GM18907 (cell line): ENCODE measurements at regions not wholly inside any gene's neighbourhood (a gene's known extent, or its start where the extent isn't known, plus 50 kb on each side); places are given as distances from the start of the nearest gene placed in this dataset.
"Not testable (repeated sequence)": the region's sequence is repeated elsewhere in the genome, so short reads cannot be mapped to it uniquely, and the experiment has no call there.

ENCODE experiments used
- ATAC-seq: cut with Tn5 transposase; IDR thresholded peaks from one replicate; pipeline ENCODE4 v1.9.1; 2021; ENCODE audit warnings: mild to moderate bottlenecking, moderate library complexity; ENCODE audit not compliant: unreplicated experiment

- no peak for ATAC-seq
Observed at GRCh38 chr2:117179405-117179804, 635.1 kb upstream of the DDX18 start.

DNA sequence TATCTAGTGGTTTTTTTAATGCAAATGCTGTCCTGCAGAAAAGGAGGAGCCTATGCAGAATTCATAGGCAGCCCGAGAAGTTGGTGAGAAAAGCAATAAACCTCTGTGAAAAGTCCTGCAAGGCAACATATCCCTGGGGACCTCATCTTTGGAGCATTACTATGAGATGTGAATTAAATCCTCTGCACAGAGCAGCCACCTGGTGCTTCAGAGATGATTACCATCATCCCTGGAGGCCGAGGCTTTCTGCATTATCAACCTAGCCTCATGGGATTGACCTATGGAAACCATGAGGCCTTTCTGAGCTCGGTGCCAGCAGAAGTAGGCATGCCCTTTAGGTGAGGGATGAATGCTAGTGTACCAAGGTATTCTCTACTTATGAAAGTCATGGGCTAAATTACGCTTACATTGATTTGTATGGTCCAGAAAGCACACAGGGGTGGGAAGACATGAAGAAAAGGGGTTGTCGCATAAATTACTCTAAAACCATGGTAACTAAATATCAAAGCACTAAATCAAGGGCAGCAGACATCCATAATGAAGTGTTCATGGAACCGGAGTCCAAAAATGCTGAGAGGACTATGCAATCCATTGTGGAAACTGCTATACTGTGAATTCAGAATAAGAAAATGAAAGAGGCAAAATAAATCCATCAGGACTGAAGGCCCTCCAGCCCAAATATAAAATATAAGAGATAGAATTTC is 623.5 kb upstream of the DDX18 start:
- ATAC-seq = no peak

GRCh38 chr2:117195381-117195780 is 619.1 kb upstream of the DDX18 start:
- ATAC-seq = no peak

DNA sequence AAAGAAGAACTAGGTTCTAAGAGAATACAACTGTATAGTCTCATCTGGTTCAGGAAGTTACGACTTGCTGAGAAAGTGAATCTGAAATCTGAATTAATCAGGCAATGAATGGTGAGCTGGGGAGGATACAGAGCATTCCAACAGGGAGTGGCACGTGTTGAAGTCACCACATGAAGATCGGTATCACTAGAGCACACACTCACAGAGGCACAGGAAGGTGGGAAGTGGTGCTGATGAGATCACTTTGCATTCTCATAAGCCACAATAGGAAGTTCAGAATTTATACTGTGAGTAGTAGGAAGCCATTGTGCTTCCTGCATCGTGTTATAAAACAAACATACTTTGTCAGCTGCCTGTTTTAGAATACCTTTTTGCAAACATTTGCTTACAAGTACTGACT is 615.0 kb upstream of the DDX18 start:
- ATAC-seq = no peak

- ATAC-seq = no peak
Observed at GRCh38 chr2:117212562-117212961, 601.9 kb upstream of the DDX18 start.

DNA sequence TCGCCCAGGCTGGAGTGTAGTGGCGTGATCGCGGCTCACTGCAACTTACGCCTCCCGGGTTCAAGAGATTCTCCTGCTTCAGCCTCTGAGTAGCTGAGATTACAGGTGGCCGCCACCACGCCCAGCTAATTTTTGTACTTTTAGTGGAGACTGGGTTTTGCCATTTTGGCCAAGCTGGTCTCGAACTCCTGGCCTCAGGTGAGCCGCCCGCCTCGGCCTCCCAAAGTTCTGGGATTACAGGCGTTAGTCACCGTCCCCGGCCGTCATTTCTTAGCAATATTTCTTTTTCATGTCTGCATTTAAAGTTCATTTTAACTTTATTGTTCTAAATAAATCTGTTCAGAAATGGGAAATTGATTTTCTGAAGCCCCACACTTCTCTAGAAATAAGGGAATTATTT is 597.3 kb upstream of the DDX18 start:
- no peak for ATAC-seq

- no peak for ATAC-seq
Observed at GRCh38 chr2:117222809-117223208, 591.7 kb upstream of the DDX18 start.

DNA sequence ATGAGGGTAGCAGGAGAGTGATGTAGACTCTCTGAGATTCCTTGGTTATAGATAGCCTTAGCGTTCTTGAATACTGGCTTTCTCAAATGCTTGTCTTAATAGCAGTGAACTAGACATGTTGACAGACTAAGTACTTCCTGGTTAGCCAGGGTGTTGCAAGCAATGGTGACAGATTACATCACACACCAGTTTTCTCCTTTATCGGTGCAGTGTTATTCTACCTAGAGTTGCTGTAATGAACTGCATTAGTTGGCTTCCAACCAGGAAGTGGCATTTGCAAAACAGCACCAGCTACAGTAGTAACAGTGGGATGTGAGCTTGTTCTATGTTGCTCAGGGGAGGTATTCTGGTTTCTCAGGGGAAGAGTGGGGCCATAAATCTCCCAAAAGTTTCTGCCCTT is 582.2 kb upstream of the DDX18 start:
- ATAC-seq = no peak

DNA sequence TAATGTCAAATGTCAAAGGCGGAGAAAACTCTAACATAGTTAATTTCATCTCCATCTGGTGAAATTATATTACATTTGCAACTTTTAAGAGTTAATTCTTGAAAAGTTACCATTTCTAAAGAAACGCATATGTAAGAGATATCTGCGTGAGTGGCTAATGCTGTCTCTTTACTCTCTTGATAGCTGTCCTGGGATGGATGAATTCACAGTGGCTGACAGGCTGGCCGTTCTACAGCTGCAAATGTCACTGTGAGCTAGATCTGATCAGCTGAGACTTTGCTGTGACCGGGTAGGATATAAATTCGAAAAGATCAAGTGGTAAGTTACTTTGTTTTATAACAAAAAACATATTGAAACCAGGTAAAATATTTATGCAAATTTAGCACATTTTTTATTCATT is 557.1 kb upstream of the DDX18 start:
- ATAC-seq = no peak

DNA sequence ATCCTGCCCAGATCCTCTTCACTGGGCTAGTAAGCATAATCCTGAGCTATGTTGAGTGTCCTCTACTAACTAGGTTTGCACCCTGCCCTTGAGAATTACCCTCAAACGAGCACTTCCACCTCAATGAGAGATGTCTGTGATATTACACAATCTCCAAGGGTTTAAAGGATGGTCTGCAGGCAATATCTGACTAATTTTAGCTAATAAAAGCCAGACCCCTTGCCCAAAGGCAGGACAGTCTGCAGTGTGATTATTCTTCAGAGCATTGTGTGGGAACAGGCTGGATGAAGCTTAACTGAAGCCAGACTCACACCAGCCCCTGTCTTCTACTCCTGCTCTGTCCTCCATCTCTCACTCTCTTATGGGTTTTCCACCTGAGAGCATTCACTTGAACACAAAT is 544.9 kb upstream of the DDX18 start:
- no peak for ATAC-seq

- ATAC-seq = no peak
Observed at GRCh38 chr2:117271631-117272030, 542.9 kb upstream of the DDX18 start.

GRCh38 chr2:117273009-117273671 is 541.4 kb upstream of the DDX18 start:
- ATAC-seq = no peak

GRCh38 chr2:117293012-117293411 is 521.5 kb upstream of the DDX18 start:
- no peak for ATAC-seq

DNA sequence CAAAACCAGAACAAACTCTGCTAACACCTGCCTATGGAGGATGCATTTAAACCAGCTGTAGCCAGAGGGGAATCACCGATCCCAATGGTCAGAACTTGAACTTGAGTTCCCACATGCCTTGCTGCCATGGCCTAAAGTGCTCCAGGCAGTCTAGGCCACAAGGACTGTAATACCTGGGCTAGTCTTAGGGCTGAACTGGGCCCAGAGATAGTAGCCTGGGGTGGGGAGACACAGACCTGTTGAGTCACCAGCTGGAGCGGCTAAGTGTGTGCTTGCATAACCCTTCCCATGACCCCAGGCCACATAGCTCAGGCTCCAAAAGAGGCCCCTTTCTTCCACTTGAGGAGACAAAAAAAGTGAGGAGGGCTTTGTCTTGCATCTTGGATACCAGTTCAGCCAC is 515.0 kb upstream of the DDX18 start:
- no peak for ATAC-seq

GRCh38 chr2:117308861-117309770 is 505.4 kb upstream of the DDX18 start:
- ATAC-seq = no peak

GRCh38 chr2:117321816-117322215 is 492.7 kb upstream of the DDX18 start:
- ATAC-seq = no peak

GRCh38 chr2:117323331-117323730 is 491.2 kb upstream of the DDX18 start:
- no peak for ATAC-seq

GRCh38 chr2:117330641-117331040 is 483.9 kb upstream of the DDX18 start:
- no peak for ATAC-seq

DNA sequence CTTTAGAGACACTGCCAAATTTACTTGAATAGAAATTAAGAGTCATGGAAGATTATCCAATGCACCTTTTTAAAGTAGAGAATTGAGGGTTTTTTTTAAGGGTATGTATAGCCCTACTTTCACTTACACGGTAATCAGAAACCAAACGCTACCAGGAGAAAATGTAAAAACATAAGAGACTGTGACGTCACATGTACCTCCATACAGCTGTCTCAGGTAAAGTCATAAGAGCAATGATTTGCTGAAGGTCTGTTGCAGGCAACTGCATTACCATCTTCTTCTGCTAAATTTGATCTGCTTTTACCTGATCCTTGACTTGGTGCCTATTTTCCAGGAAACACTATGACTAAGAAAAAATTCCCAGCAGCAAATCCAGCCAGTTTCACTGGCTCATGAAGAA is 478.5 kb upstream of the DDX18 start:
- no peak for ATAC-seq

- ATAC-seq = no peak
Observed at GRCh38 chr2:117336496-117336895, 478.0 kb upstream of the DDX18 start.

DNA sequence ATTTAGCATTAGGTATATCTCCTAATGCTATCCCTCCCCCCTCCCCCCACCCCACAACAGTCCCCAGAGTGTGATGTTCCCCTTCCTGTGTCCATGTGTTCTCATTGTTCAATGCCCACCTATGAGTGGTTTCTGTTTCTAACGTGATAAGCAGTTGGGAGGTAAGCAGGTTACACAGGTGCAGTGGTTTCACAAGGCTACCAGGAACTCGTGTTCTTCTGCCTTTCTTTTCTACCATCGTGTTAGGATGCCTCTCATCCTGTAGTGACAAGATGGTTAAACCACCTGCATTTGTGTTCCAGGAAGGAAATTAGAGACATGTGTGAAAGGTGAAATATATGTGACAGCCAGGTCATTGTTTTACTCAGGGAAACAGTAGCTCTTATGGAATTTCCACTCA is 476.5 kb upstream of the DDX18 start:
- not testable (repeated sequence) for ATAC-seq

GRCh38 chr2:117339980-117340379 is 474.5 kb upstream of the DDX18 start:
- ATAC-seq = no peak
